Left ventricle myocardium superior (tissue), 1 donor: ENCODE measurements at regions not wholly inside any gene's neighbourhood (a gene's known extent, or its start where the extent isn't known, plus 50 kb on each side); places are given as distances from the start of the nearest gene placed in this dataset.
A peak's percentile ranks its signal among the peaks of the same experiment; 100 is the strongest.

Source experiments
- ATAC-seq: fragments of 200-7000 bp; cut with Tn5 transposase; one replicate; pipeline ENCODE4 v1.9.1; 2020; ENCODE audit warnings: mild to moderate bottlenecking, moderate library complexity
- DNase-seq: peaks from one replicate; pipeline ENCODE4 v3.0.0-alpha.2; 2020
- intact Hi-C: fragments of 100-400 bp; cut with micrococcal nuclease; formaldehyde crosslinking; loops from one replicate; pipeline ENCODE4 v1.11.0; 2022
- donor health status: DM: no; HTN: yes; CAD: no; lungs with severe emphysema.

DNA sequence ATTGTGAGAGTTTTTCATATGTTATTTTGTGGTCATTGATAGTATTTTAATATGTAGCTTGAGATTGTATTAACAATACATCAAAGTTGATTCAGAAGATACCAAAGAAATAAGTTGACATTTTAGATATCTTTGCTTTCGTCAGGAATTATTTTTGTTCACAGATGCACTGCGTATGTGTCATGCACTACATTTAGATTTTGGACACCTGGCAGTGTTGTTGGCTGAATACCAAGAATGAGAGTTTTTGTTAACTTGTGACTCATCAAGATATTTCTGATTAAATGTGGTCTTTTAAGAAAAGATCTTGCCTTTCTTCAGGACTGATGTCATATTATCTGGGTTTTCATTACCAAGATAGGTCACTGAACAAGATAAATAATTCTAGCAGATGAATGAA is 633.4 kb downstream of the CENPC start:
- intact Hi-C loops: no loop called here
- ATAC-seq: no peak
- no peak for DNase-seq

DNA sequence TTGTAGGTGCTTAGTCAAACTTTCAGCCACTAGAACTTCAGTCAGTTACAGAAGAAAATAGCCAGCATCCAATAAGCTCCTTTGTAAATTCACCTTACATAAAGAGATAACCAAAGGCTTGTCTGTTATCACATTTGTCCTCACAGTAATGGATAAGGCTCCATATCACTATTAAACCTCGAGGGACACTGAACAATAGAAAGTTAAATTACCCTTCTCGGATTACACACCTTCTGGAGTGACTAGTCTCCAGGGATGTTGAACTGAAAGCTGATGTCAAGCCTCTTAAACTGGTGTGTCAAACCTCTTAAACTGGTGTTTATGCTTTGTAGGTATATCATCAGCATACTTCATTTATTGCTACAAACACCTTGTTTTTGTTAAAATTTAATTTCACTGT is 639.0 kb downstream of the CENPC start:
- ATAC-seq: no peak
- intact Hi-C loops: no loop called here
- DNase-seq: no peak

DNA sequence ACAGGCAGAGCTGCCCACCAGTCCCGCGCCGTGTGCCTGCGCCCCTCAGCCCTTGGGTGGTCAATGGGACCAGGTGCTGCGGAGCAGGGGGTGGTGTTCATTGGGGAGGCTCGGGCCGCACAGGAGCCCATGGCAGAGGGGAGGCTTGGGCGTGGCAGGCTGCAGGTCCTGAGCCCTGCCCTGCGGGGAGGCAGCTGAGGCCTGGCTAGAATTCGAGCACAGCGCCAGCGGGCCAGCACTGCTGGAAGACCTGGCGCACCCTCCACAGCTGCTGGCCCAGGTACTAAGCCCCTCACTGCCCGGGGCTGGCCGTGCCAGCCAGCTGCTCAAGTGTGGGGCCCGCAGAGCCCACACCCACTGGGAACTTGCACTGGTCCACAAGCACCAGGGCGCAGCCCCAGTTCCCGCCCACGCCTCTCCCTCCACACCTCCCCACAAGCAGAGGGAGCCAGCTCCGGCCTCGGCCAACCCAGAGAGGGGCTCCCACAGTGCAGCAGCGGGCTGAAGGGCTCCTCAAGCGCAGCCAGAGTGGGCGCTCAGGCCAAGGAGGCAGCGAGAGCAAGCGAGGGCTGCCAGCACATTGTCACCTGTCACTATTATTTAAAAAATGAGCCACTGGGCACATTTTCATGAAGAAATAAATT is 645.8 kb downstream of the CENPC start:
- no peak for ATAC-seq
- DNase-seq: no peak
- intact Hi-C loops: no loop called here

DNA sequence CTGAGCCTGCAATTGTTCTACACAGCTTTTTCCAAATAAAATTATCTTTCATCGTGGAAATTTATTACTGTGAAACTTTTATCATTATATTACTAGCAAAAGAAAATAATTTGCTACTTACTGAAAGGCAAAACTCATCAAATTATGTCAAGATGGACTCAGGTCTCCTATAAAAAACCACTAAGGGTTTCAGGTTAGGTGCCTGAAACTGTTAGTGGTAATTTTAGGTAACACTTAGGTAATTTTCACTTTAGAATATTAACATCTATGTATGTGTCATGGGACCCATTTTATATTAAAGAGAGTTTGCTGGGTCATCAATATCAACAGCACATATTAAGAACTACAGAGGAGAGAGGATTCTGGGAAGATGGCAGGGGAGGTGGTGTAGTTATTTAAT is 651.5 kb downstream of the CENPC start:
- no peak for ATAC-seq
- no peak for DNase-seq
- intact Hi-C loops: no loop called here

DNA sequence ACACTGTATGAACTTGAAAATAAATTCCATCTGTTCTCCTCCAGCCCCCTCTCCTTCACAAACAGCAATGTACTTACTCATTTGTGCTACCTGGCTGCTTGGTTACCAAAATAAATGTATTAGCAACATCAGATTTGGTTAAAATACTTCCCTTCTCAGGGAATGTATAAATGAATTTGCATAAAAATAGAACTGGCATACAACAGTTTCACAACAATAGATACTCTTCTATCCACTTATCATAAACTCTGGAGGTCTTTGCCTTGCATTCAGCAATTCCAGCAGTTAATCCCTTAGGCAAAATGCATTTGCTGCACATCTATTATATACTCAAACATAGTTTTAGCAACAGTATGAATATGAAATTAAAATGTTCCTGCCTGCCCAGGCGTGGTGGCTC is 658.2 kb downstream of the CENPC start:
- intact Hi-C loops: no loop called here
- ATAC-seq (no peak), DNase-seq (no peak)

DNA sequence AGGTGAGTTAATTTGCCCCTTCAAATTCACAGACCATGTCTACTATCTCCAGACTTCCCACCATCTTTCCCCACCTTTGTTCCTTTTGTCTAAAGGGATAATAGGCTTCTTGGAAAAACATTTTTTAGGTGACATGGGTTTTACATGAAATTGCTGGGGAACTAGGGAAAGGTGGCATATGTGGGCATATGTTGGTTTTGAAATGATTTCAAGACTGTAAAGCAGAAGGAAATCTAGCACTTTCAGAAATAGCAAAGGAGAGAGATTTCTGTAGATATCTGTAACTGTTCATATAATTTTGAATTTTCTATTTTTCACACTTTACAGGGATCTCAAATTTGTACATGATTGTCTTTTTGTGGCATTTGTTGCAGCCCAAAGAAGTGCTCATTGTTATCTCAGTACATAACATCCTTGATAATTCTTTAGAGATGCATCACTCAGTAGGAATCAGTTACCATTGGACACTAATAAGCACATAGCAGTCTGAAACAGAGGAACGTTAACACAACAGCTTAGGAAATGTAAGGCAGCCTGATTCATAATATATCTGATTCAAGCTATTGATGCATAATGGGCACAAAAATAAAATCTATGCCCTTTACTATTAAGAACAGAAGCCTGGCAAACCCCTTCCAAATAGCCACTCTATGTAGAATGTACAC is 659.7 kb downstream of the CENPC start:
- intact Hi-C loops: no loop called here
- DNase-seq (no peak), ATAC-seq (no peak)

DNA sequence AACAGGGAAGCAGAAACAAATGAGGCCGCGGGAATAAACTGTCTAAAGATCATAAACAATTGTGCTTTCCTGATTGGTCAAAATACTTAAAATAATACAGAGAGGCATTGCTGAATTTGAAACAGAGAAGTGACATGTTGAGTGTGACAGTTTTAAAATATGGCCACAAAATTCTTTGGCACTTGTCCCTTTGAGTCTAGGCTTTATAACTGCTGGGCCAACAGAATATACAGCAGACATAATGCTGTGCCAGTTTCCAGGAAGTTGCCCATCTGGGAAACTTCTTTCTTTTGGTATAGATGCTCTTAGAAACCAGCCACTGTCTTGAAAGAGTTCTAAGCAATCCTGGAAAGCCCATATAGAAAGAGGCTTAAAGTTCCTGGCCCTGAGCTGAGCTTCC is 668.4 kb downstream of the CENPC start:
- DNase-seq: no peak
- intact Hi-C loops: no loop called here
- no peak for ATAC-seq

DNA sequence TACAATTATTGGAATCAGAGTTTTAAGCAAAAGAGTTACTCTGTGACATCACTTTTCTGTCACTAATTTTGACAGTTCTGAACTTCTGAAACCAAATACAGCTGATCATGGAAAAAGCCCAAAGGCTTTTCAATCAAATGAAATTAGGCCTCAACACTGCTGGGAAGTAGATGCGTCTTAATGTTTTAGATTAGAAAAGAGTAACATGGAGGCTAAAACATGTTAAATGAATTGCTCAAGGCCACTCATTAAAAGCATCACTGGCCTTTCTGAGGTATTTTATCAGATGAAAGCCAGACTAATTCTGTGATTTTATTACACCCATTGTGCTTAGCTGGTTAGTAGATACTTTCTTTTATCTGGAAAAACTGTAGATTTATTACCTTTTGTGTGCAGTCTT is 672.6 kb downstream of the CENPC start:
- intact Hi-C loops: no loop called here
- ATAC-seq (no peak), DNase-seq (no peak)

DNA sequence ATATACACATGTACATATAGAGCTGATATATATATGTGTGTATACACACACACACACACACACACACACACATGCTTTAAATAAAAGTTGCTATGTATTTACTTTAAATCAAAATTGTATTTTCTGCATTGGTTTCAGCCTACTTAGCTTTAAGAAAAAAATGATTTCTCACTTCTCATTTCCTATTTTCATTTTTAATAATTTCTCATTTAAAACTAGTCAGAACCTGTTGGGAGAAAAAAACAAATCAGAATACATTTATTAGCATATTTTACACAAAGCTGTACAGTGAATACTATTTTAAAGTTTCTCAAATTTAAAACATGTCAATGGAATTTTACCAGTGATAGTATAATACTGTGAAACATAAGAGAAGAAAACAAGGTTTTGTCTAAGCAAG is 681.8 kb downstream of the CENPC start:
- ATAC-seq: no peak
- intact Hi-C loops: no loop called here
- no peak for DNase-seq

DNA sequence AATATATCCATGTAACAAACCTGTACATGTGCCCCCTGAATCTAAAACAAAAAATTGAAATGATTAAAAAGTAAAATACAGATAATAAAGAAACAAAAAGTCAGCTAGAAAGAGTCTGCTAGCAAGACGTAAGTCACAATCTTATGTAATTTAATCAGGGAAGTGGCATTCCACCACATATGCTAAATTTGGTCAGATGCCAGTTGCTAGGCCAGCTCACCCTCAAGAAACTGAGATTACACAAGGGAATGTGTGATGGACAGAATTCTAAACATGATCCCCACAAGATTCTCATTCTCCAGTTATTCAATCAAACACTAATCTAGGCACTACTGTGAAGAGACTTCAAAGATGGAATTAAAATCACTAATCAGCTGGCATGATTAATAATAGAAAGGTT is 689.3 kb downstream of the CENPC start:
- intact Hi-C loops: no loop called here
- no peak for DNase-seq
- no peak for ATAC-seq

DNA sequence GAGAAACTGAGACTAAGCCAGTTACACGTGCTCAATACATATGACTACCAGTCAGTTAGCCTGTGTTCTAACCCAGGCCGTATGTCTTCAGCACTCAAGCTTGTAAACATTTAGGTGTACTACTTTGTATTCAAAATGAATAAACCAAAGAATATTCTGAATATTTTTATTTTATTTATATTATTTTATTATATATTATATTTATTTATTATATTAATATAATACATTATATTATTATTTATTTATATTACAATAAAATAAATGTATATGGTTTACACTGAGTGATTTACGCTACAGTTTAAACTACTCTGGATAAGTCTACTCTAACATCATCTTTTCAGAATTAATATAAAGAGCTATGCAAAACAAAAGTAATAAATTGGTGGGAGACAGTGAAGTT is 691.5 kb downstream of the CENPC start:
- ATAC-seq (no peak), DNase-seq (no peak)
- intact Hi-C loops: no loop called here

DNA sequence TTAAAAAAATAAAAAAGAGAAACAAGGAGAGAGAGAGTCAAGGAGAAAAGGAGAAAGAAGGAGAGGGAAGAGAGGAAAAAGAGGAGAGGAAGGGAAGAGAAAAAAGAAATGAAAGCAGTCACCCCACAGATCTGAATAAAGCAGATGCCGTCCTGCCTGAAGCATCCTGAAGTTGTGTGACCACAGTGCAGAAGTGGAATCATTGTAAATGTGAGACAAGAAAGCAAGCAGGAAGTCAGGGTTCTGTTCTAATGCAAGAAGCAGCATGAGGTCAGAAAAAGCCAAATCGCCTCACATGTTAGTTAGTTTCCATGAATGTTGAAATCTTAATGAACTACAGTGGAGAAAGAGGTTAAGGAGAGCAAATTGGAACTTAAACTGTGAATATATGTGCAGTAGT is 692.5 kb downstream of the CENPC start:
- intact Hi-C loops: no loop called here
- DNase-seq (no peak), ATAC-seq (no peak)

DNA sequence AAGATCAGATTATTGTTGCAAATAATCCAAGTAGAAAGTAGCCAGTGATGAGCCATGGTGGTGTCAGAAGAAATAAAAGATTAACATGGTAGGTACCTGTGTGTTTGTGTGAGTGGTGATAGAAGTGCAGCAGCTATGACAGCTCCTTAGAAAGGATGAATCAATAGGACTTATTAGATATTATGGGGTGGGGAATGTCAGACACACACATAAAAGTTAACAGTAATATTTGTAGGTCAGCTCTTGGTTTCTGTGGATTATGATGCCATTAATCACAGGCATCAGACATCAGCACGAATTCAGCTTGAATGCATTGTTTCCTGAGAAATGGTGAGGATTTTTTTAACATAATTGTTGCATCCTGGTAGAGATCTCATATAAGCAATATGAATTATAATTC is 695.7 kb downstream of the CENPC start:
- intact Hi-C loops: no loop called here
- ATAC-seq (no peak), DNase-seq (no peak)

DNA sequence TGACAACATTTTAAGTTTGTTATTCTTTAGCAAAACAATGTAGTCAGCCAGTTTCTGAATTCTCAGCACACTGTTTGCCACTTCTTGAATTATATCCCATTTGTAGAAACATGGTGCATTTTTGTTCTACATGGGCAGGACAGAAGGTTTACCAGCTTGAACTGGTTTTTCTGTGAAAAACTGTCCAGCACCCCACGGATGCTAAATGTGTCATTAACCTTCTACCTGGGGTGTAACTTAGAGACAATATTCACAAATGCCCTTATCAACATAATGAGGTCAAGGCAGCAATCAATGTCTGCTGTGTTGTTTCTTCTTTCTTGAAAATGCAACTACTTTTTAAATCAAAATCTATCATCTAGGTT is 702.6 kb downstream of the CENPC start:
- ATAC-seq (no peak), DNase-seq (no peak)
- intact Hi-C loops: no loop called here

DNA sequence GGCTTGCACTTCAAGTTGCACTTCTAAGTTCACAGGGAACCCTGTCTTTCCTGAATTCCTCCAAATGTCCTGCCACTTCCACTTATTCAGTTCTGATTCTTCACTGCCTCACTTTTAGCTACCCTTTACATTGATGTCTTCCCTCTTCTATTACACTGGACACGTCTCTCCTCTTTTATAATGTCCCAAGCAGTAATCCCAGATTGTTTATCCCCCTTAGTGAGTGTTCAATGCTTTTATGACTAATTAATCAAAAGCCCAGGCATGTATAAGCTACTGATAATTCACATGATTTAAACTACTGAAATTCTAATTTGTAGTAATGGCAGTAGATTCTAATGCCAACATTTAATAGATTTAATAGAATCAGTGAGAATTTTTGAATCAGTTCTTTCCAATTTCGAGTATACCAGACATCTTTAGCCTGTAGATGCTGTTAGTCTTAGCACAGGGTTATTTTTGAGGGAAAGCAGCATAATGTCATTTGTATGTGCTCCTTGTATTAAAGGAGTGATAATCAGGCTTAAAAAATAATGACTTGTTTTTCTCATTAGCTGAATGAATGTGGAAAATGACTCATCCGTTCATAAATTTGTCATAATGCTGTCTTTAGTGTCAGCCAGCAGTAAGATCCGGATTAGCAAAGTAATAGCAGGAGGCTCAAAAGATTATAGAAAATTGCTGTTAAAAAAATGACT is 703.1 kb downstream of the CENPC start:
- ATAC-seq (no peak), DNase-seq (no peak)
- intact Hi-C loops: no loop called here

DNA sequence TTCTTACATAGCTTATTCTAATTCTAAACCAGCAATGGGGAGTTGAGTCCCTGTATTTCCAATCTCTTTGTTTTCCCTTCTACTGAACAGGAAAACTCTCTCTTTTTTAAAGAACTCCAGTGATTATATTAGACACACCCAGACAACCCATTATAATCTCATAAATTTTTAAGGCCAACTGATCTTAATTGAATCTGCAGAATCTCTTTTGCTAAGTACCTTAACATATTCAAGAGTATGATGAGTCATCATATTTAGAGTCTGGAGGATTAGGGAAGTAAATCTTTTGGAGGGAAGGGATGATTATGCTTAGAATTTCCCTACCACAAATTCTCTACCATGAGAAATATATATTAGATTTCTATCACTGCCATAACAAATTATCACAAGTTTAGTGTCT is 705.1 kb downstream of the CENPC start:
- ATAC-seq (no peak), DNase-seq (no peak)
- intact Hi-C loops: no loop called here

DNA sequence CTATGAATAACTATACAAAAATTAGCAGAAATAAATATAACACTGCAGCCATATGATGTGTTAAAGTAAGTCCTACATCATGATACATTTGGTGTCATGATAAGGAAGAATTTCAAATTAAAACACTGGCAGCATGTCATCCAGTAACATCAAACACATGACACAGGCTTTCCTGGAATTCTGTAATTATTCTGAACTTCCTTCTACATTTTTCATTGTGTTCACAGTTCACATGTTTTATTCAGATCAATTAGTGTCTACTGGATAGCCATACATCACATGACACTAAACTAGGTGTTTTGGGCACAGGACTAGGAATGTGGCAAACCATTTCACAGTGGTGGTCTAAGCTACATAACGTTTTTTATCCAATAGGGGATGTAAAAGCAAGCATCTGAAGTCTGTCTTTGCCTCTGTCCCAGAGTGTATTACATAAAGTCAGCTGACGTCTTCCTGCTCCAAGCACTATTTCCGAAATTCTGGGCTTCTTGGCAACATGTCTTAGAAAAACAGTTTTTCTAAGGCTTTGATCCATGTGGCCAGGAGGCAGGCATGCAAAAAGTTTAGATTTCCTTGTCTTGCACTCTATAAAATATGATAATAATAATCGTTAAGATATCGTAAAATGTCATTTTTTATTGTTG is 707.9 kb downstream of the CENPC start:
- intact Hi-C loops: no loop called here
- peak; percentile 29 for ATAC-seq

DNA sequence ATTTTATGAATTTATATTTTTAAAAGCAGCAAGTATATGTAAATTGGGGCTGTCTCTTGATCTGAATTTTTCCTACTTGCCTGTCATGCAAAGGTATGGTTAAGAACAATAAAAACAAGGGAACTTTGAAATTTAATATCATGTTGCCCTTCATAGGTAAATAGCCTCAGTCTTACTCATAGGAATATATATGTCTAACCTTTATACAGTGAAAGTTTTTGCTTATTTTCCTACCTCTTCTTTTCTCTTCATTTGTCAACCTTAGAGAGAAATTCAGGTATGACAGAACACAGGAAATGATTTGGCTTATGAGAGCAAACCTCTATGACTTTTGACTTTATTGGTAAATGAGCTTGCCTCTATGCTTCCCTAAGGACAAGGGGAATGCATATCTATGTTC is 716.0 kb downstream of the CENPC start:
- intact Hi-C loops: no loop called here
- no peak for ATAC-seq
- DNase-seq: no peak

More for the DNA sequence above, 707.9 kb downstream of the CENPC start:
- DNase-seq: no peak

DNA sequence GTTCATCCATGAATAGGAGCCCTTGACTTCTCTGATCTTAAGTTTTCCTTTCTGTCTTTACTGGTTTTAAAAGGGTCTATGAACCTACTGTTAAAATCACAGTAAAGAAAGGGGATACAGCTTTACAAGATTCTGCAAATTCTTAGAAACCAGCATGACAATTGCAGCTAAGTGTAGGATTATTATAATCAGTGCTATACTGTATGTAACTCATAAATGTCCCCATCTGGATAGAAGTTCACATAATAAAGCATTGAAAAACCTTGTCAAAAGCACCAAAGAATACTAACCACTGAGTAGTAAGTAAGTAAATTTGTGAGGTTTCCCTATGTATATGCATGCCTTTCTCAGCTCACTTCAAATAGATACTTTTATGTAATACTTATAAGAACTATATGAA is 724.6 kb downstream of the CENPC start:
- ATAC-seq (no peak), DNase-seq (no peak)
- intact Hi-C loops: no loop called here

DNA sequence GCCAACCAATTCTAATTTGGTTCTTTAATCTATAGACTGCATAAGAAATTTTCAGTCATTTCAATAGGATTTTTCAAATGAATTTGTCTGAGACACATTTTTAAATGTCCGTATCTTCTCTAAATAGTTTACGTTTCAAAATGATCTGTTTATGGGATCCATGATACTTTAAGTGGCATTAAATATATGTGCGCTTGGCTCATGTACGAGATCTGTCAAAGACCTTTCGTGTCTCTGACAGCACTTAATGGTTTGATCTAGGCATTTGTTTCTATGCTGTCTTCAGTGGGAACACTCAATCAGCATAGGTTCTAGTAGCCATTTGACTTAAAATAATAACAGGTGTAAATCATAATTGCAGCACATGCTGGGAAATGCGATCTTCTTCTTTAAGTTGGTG is 731.0 kb downstream of the CENPC start:
- intact Hi-C loops: no loop called here
- DNase-seq: no peak
- no peak for ATAC-seq

DNA sequence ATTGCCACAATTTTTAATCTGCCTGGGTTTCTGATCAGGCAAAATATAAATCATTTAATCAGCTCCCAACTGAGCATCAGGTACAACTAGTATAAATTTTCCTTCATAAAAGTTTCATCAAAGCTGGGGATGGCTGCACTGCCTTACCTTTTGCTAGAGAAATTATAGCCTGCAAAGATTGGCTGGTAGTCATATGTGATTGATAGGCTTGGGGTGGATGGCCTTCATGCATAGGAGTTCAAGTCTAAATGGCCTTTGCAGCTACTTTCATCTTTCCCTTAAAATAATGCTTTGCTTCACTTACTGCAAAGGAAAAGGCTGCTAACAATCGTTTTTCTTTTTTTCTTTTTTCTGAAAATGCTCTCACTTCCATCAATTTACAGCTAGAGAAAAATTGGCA is 739.7 kb downstream of the CENPC start:
- DNase-seq: no peak

More for the DNA sequence above, 739.7 kb downstream of the CENPC start:
- ATAC-seq: no peak
- intact Hi-C loops: no loop called here
